NOMO-1 (cell line): ENCODE measurements at regions not wholly inside any gene's neighbourhood (a gene's known extent, or its start where the extent isn't known, plus 50 kb on each side); places are given as distances from the start of the nearest gene placed in this dataset.

Source experiments
- DNase-seq, 2 experiments: peaks; one replicate each; lab custom pipeline; 2025; ENCODE audit not compliant: unreplicated experiment in 2 of 2; lab: John Stamatoyannopoulos, UW

DNA sequence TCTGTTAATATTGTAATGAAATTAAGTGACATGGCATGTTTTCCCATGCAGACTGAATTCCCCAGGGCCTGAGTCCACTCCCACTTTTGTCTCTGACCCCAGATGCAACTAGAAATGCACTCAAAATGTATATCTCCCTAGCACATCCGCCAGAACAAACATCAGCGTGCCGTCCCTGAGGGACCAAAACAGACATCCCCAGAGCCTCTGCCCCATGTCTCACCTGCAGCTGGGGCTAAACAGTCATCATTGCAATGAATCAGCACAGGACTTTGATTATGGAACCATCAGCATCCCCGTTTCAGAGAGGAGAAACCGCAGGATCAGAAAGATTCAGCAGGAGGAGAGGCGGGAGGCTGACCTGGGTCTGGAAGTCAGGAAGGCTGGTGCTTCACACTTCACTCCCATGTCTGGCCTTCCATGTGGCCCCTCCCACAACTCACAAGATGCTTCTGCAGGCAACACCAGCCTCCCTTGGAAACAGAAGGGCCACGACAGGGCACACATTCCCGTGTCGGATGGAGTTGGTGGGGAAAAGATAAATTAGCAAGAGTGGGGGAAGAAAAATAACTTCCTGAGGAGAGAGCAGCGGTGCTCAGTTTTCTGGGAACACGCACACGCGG lies 130.6 kb upstream of the VSTM2B start:
- DNase-seq, result no peak

DNA sequence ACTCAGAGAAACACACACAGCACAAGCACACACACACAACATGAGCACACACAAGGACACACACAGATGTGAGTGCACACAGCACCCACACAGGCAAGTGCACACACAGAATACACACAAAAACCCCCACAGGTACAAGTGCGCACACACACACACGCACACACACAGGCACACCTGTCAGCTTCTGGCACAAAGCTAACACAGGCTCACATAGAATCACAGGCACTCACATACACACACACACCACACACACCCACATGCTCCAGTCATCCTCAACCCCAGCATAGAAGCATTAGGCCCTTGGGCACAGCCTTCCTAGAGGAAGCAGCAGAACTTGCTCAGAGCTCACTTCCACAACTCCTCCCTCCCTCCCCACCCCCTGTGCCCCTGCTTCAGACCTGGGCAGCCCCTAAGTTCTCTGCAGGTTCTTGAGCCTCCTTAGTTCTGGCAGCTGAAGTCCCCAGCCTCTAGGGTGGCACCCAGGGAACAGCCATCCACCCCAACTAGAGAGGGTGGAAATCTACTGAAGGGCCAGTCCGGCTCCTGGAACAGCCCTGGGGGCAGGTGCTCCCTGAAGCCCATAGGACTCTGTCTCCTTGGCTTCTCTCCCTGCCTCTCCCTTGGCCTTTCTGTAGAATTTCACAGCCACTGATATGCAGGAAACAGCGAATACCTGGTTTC lies 129.9 kb upstream of the VSTM2B start:
- DNase-seq, result no peak

DNA sequence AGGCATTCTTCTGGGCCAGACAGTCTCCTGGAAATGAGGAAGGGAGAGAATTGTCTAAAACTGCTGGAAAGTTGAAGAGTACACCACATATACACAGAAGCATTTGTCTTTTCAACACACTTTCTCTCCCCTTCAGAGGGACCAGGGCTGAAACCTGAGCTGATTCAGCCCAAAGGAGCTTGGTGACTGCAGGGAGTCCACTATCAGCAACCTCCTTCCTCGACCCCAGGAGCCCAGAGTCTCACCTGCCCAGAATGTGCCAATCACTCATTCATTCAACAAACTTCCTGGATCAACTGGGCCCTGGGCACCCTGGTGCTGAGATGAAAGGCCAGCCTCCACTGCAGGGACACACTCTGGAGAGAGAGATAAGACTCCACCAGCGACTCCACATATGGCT lies 128.9 kb upstream of the VSTM2B start:
- no peak for DNase-seq

GRCh38 chr19:29397748-29398147 lies 128.0 kb upstream of the VSTM2B start:
- DNase-seq, result no peak

DNA sequence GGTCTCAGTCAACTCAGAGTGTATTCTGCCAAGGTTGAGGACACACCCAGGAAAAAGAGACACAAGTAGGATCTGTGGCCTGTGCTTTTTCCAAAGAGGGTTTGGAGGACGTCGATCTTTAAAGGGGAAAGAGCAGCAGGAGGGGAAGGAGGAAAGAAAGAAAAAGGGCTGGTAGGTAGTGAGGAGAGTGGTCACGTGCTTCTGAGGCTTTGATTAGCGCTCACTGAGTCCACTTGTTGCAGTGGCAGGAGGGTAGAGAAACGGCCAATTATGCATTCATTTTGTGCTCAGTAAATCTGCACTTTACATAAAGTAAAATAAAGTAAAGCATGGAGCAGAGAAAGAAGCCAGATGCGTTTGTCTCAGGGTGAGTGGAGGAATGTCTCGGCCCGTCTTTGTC lies 126.0 kb upstream of the VSTM2B start:
- DNase-seq, result no peak

- no peak for DNase-seq
Measured at GRCh38 chr19:29400917-29401711, 124.7 kb upstream of the VSTM2B start.

- DNase-seq, result no peak
Measured at GRCh38 chr19:29401712-29402421, 123.9 kb upstream of the VSTM2B start.

DNA sequence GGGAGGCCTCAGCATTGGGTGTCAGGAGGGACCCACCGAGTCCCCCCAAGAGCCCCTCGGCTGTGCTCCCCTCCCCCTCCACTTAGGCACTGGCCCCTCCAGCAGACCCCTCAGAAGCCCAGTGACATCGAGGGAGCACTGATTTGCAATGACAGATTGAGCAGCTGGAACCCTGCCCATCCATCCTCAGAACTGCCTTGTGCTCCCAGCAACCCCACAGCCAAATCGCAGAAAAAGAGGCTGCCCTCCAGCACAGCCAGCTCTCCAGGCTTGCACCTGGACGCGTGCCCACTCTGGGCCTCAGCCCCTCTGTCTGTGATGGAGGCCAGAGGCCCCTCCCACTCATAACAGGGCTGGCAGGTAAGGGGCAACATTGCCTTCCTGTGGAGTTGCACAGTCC lies 123.2 kb upstream of the VSTM2B start:
- no peak for DNase-seq

GRCh38 chr19:29404015-29404414 lies 121.8 kb upstream of the VSTM2B start:
- DNase-seq, result no peak

- no peak for DNase-seq
Measured at GRCh38 chr19:29404951-29405727, 120.7 kb upstream of the VSTM2B start.

DNA sequence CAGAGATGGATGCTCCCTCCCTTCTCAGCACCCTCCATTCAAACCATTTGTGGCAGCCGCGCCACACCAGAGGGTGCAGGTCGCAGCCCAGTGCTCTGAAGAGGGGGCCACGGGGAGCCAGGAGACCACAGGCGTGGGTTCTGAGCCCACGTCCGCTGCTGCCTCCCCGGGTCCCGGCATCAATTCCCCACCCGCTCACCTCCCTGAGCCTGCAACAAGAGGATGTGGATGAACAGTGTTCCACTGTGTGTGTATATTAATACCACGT lies 120.1 kb upstream of the VSTM2B start:
- DNase-seq, result no peak

- no peak for DNase-seq
Measured at GRCh38 chr19:29409076-29409862, 116.5 kb upstream of the VSTM2B start.

DNA sequence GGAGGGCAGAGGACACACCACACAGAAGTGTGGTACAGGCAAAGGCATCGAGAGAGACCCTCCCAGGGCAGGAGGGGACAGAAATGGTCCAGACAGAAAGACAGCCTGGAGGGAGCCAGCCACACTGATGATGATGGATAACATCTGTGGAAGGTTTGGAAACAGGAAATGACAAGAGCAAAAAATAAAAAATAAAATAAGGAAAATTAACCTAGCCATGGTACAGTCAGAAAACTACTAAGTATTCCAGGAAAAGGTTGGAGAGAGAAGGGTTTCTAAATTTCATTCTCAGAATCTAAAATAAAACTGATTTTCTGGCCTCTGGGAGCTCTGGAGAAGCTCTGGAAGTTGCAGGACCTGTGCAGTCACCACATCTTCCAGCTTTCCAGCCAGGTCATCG lies 115.2 kb upstream of the VSTM2B start:
- no peak for DNase-seq

DNA sequence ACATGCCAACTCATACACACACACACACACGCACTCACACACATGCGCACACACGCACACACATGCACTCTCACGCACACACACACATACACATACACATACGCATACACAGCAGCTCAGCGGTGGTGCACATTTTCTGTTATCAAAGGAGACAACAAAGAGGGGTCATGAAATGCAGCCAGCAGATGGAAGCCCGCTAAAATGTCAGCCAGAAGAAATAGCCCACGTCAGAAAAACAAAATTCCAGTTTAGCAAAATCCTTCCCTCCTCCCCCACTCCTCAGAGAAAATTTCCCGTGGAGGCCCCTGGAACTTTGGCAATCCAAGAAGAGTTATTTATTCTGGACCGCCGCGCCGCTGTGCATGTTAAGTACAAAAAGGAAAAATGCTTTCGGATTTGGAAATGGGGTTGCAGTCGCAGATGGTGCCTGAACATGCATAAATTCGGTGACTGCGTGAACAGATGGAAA lies 114.6 kb upstream of the VSTM2B start:
- DNase-seq, result no peak

DNA sequence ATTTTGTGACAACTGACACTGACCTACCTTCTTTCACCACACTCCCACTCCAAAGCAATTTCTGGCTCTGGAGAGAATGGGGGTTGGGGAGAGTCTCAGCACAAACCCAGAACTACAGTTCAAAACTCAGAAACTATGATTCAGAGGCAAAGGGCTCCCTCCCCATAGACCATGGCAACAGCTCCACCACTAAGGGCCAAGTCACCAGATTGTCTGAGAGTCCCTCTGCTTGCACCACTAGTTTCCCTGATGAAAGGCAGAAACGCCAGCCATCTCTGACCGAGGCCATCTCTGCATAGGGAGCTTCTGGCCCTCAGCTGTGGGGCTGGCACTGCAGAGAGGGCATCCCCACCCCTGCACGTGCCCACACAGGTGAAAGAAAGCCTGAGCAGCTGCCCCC lies 112.4 kb upstream of the VSTM2B start:
- DNase-seq, result no peak

DNA sequence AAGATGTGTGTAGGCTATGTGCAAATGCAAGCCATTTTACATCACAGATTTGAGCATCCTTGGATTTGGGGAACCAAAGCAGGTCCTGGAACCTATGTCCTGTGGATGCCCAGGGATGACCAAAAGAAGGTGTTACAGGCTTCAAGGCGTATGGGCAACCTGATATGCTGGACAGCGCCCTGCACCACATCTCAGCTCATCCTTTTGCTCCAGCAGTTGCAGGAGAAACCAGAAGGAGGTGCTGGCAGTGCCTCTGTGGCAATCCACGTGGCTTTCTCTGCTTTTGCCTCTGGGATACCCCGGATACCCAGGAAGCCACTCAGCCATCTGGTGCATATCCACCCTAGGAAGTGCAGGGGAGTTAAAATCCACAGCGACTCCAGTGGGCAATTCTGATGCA lies 110.3 kb upstream of the VSTM2B start:
- DNase-seq, result no peak

- DNase-seq, result no peak
Measured at GRCh38 chr19:29417048-29417447, 108.7 kb upstream of the VSTM2B start.

DNA sequence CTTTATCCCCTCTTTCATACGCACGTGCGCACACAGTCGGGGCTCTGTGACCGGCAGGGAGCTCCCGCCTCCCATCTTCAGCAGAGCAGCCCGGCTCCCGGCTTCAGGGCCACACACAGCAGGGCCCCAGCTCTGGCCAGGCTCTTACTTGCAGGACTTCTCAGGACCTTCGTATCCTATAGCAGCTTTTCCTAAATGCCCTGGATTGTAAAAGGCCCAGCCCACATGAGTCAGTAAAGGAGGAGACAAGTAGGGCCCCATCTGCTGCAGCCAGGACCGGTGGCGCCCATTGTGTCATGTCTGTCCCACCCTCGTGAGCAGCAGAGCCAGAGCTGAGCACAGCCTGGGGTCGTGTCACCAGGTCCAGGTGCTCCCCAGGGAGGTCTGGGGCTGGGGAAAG lies 107.6 kb upstream of the VSTM2B start:
- no peak for DNase-seq

- DNase-seq, result no peak
Measured at GRCh38 chr19:29420065-29420464, 105.7 kb upstream of the VSTM2B start.
